Esophagus (tissue), 2 donors: ENCODE measurements at regions not wholly inside any gene's neighbourhood (a gene's known extent, or its start where the extent isn't known, plus 50 kb on each side); places are given as distances from the start of the nearest gene placed in this dataset.

Experiments used
- H3K27ac ChIP-seq, 2 donors: one replicate each; pipeline ENCODE4 v1.5.1; 2013; ENCODE audit warnings: low read depth in 2 of 2, mild to moderate bottlenecking in 2 of 2, inconsistent platforms in 1 of 2, low read length in 1 of 2, moderate library complexity in 1 of 2
- H3K27me3 ChIP-seq, 2 donors: one replicate each; pipeline ENCODE4 v1.6.1; 2013; ENCODE audit warnings: low read length in 2 of 2, control low read depth in 1 of 2, mild to moderate bottlenecking in 1 of 2; ENCODE audit not compliant: insufficient read depth in 2 of 2, control insufficient read depth in 1 of 2
- H3K36me3 ChIP-seq, 2 donors: one replicate each; pipeline ENCODE4 v1.6.1; 2013; ENCODE audit warnings: low read length in 1 of 2; ENCODE audit not compliant: control insufficient read depth in 2 of 2, insufficient read depth in 2 of 2
- H3K4me1 ChIP-seq, 2 donors: one replicate each; pipeline ENCODE4 v1.6.1; 2013; ENCODE audit warnings: low read length in 1 of 2; ENCODE audit not compliant: control insufficient read depth in 2 of 2, insufficient read depth in 2 of 2
- H3K4me3 ChIP-seq, 2 donors: one replicate each; pipeline ENCODE4 v1.5.1; 2013; ENCODE audit warnings: low read length in 2 of 2, mild to moderate bottlenecking in 2 of 2, low read depth in 1 of 2, moderate library complexity in 1 of 2
- H3K9me3 ChIP-seq, 2 donors: one replicate each; pipeline ENCODE4 v1.6.1; 2013; ENCODE audit warnings: mild to moderate bottlenecking in 2 of 2, low read depth in 1 of 2, low read length in 1 of 2, moderate library complexity in 1 of 2; ENCODE audit not compliant: control insufficient read depth in 2 of 2, insufficient read depth in 1 of 2
- WGBS, 2 donors: extraction: QIAGEN DNeasy Blood & Tissue Kit; methylation state at CpG; one replicate each; pipeline ENCODE4 v1.1.7; 2013; 5-methylcytosine and 5-hydroxymethylcytosine counted together
- donor health status: healthy with polysubstance abuse.
- donor health status: Bipolar disorder and iron deficiency.

DNA sequence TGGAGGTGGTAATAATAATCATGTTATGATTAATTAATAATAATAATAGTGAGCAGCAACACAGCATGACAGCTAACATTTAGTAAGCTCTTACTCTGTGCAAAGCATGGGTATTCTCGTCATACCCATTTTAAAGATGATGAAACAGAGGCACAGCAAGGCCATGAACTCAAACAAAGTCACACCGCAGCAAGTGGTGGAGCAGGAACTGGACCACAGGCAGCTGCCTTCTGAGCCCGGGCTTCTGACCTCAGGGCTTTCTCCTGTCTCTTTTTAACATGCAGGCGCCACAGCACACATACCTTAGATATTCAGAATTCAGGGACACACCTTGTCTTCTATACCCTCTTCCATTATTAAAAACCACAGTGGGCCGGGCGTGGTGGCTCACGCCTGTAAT lies 50.7 kb upstream of the SPATA12 start:
- H3K4me3 ChIP-seq = no peak overlapping the region
- H3K9me3 ChIP-seq = no peaks in the 10 kb centered on the region
- no peak overlapping the region for H3K27ac ChIP-seq
- WGBS, 2 donors = 81 to 83% methylated on average over 7 of the region's 7 CpGs
- peaks cover 0 to 14% of the 10 kb centered on the region in 2 donors for H3K4me1 ChIP-seq
- H3K36me3 ChIP-seq = no peaks in the 10 kb centered on the region
- H3K27me3 ChIP-seq = no peaks in the 10 kb centered on the region

- no peaks in the 10 kb centered on the region for H3K9me3 ChIP-seq
- no peaks in the 10 kb centered on the region for H3K36me3 ChIP-seq
- no peak overlapping the region for H3K4me3 ChIP-seq
- peaks cover 0 to 14% of the 10 kb centered on the region in 2 donors for H3K4me1 ChIP-seq
- H3K27ac ChIP-seq = peak overlapping the region in 1 of 2 donors; percentile 54
- 61 to 67% methylated on average over 7 of the region's 7 CpGs for WGBS, 2 donors
- no peaks in the 10 kb centered on the region for H3K27me3 ChIP-seq
These were observed 51.1 kb upstream of the SPATA12 start for GRCh38 chr3:57009367-57009766.

GRCh38 chr3:57007521-57008460 lies 52.7 kb upstream of the SPATA12 start:
- H3K4me3 ChIP-seq = no peak overlapping the region
- H3K27ac ChIP-seq = peak overlapping the region; percentile 84 to 96
- peaks cover 0 to 14% of the 10 kb centered on the region in 2 donors for H3K4me1 ChIP-seq
- no peaks in the 10 kb centered on the region for H3K9me3 ChIP-seq
- H3K27me3 ChIP-seq = no peaks in the 10 kb centered on the region
- no peaks in the 10 kb centered on the region for H3K36me3 ChIP-seq
- 19 to 38% methylated on average over 18 of the region's 18 CpGs for WGBS, 2 donors

GRCh38 chr3:57006949-57007419 lies 53.5 kb upstream of the SPATA12 start:
- no peak overlapping the region for H3K4me3 ChIP-seq
- WGBS, 2 donors = 28 to 37% methylated on average over 7 of the region's 7 CpGs
- peak overlapping the region; percentile 85 to 96 for H3K27ac ChIP-seq
- H3K4me1 ChIP-seq = peaks cover 0 to 14% of the 10 kb centered on the region in 2 donors
- no peaks in the 10 kb centered on the region for H3K36me3 ChIP-seq
- H3K9me3 ChIP-seq = no peaks in the 10 kb centered on the region
- no peaks in the 10 kb centered on the region for H3K27me3 ChIP-seq

DNA sequence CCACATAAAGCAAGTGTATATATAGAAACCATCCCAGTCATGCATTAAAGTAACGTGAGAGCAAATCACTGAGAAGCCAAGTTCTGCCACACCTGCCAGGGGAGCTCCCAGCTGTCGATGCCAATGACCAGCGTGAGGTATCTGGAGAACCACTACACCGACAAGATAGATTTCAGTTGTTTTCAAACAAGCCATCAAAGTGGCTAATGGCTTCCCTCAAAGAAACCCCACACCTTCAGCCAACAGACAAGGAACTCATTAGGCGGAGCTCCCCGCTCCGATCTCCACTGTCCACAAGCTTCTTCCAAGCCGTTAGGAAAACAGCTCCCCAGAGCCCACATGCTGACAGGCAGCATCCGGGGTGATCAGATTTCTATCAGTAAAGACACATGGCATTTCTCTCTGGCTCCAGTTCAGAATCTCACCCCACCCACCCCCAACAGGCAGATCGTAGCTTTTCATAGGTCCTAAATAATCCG lies 54.2 kb upstream of the SPATA12 start:
- H3K27me3 ChIP-seq = no peaks in the 10 kb centered on the region
- H3K27ac ChIP-seq = peak overlapping the region; percentile 85 to 92
- no peak overlapping the region for H3K4me3 ChIP-seq
- peaks cover 0 to 14% of the 10 kb centered on the region in 2 donors for H3K4me1 ChIP-seq
- H3K9me3 ChIP-seq = no peaks in the 10 kb centered on the region
- 55 to 68% methylated on average over 11 of the region's 11 CpGs for WGBS, 2 donors
- H3K36me3 ChIP-seq = no peaks in the 10 kb centered on the region

- no peaks in the 10 kb centered on the region for H3K27me3 ChIP-seq
- no peaks in the 10 kb centered on the region for H3K36me3 ChIP-seq
- H3K4me1 ChIP-seq = peaks cover 0 to 11% of the 10 kb centered on the region in 2 donors
- H3K9me3 ChIP-seq = no peaks in the 10 kb centered on the region
- H3K4me3 ChIP-seq = no peak overlapping the region
- peak overlapping the region; percentile 57 to 89 for H3K27ac ChIP-seq
- 28 to 42% methylated on average over 6 of the region's 6 CpGs for WGBS, 2 donors
These were observed 56.2 kb upstream of the SPATA12 start for GRCh38 chr3:57004229-57004628.

DNA sequence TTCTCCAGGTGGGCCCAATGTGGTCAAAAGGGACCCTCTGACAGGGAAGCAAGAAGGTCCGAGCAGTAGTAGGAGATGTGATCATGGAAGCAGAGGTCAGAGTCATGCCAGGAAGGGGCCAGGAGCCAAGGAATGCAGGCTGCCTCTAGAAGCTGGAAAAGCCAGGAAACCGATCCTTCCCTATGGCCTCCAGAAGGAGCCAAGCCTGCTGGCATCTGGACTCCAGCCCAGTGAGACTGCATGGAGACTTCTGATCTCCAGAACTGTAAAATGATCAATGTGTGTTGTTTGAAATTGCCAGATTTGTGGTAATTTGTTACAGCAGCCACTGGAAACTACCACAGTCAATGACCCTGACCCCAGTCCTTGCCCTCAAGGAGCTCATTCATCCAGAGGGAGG lies 56.8 kb upstream of the SPATA12 start:
- Histone ChIP-seq H3K4me1 (peaks cover 0 to 10% of the 10 kb centered on the region in 2 donors), H3K27me3 (no peaks in the 10 kb centered on the region), H3K27ac (peak overlapping the region; percentile 57 to 89), H3K4me3 (no peak overlapping the region), H3K9me3 (no peaks in the 10 kb centered on the region), H3K36me3 (no peaks in the 10 kb centered on the region)
- WGBS, 2 donors = 47 to 52% methylated on average over 2 of the region's 2 CpGs

DNA sequence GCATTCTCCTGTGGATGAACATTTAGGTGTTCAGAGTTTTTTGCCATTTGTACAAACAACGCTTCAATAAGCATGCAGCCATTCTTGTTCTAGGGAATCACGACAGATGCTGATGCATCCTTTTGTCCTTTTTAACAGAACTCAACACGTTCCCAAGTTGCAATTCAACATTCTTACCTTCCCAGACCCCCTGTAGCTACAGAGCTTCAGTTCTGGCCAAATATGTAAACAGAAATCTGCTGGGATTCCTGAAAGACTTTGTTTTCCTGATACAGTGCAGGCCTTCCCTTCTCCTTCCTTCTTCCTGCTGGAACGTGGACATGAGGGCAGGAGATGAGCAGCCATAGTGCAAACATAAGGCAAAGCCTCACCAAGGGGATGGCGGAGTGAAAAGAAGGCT lies 59.1 kb upstream of the SPATA12 start:
- Histone ChIP-seq H3K4me3 (no peak overlapping the region), H3K9me3 (no peaks in the 10 kb centered on the region), H3K27ac (peak overlapping the region in 1 of 2 donors; percentile 7), H3K4me1 (no peaks in the 10 kb centered on the region), H3K27me3 (no peaks in the 10 kb centered on the region), H3K36me3 (peaks cover 0 to 3% of the 10 kb centered on the region in 2 donors)
- 74 to 84% methylated on average over 5 of the region's 5 CpGs for WGBS, 2 donors

DNA sequence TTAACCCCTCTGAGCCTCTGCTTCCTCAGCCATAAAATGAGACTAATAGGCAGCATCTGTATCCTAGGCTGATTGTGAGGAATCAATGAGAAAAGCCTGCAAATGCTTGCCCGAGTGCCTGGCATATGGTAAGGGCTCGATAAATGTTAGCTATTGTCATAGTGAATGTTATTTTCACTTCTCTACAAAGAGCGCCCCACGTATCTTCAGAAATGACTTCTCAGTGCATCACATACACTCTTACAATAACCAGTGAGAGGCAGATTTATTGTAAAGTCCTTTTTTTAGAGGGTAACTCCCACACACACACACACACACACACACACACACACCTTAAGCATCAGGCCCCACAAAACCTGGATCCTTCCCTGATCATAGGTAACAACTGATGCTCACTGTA lies 60.5 kb upstream of the SPATA12 start:
- Histone ChIP-seq H3K36me3 (peaks cover 0 to 3% of the 10 kb centered on the region in 2 donors), H3K27me3 (no peaks in the 10 kb centered on the region), H3K27ac (no peak overlapping the region), H3K4me3 (no peak overlapping the region), H3K4me1 (no peaks in the 10 kb centered on the region), H3K9me3 (no peaks in the 10 kb centered on the region)
- 92 to 93% methylated on average over 4 of the region's 4 CpGs for WGBS, 2 donors
